HepG2 (cell line): ENCODE measurements at regions not wholly inside any gene's neighbourhood (a gene's known extent, or its start where the extent isn't known, plus 50 kb on each side); places are given as distances from the start of the nearest gene placed in this dataset.

Experiments used
- ATAC-seq: fragments of 200-7000 bp; cut with Tn5 transposase; 3 replicates; pipeline ENCODE4 v1.9.1; 2020; ENCODE audit warnings: mild to moderate bottlenecking, moderate library complexity
- BruUV-seq: library from RNA; stranded (reverse); fragments of 400-500 nt; replicated peaks from 2 replicates; lab custom pipeline; 2021; lab: Mats Ljungman, UMichigan
- CTCF ChIA-PET: fragments of 300-600 bp; formaldehyde crosslinking; extraction: SDS; loops from one replicate; lab custom pipeline; 2021; ENCODE audit warnings: low total read pairs, inconsistent platforms, low intra/inter-chr PET ratio; lab: Yijun Ruan, JAX
- POLR2A ChIA-PET: fragments of 350-600 bp; sonication (Branson Sonifier 250); formaldehyde crosslinking; loops from one replicate; lab custom pipeline; 2020; ENCODE audit warnings: antibody characterized with exemption, inconsistent platforms; lab: Yijun Ruan, JAX
- DNase-seq: peaks from one replicate; pipeline ENCODE4 v3.0.0-alpha.2; 2015; ENCODE audit warnings: low spot score
- FAIRE-seq: peaks from 3 replicates; lab custom pipeline; 2011; peaks lifted over from hg19 to GRCh38; lab: Jason Lieb, UNC
- H2AFZ ChIP-seq: one replicate; pipeline ENCODE4 v1.6.1; 2011; ENCODE audit warnings: low read length, inconsistent platforms
- H3K27ac ChIP-seq: fragments of 300-600 bp; 3 replicates; pipeline ENCODE4 v1.8.0; 2011; ENCODE audit warnings: mixed run types, mild to moderate bottlenecking, mixed read lengths, low read length, inconsistent platforms; ENCODE audit not compliant: insufficient read depth; ENCODE audit errors: extremely low read length
- H3K27me3 ChIP-seq, 2 experiments: fragments of 200-600 bp in 1 of 2; 2 replicates in 1 of 2; 3 replicates in 1 of 2; pipeline versions ENCODE4 v1.6.0 to v1.8.0; 2011; ENCODE audit warnings: low read length in 2 of 2, mild to moderate bottlenecking in 2 of 2, moderate library complexity in 2 of 2, inconsistent platforms in 1 of 2; ENCODE audit not compliant: insufficient read depth in 2 of 2, control insufficient read depth in 1 of 2
- H3K36me3 ChIP-seq, 2 experiments: fragments of 200-600 bp in 1 of 2; replicated peaks in 1 of 2; 2 replicates in 1 of 2; 3 replicates in 1 of 2; pipeline versions ENCODE4 v1.5.1 to v1.8.0; 2011; ENCODE audit warnings: low read length in 2 of 2, inconsistent platforms in 1 of 2; ENCODE audit not compliant: insufficient read depth in 2 of 2, control insufficient read depth in 1 of 2
- H3K4me1 ChIP-seq: 2 replicates; pipeline ENCODE4 v1.5.1; 2012; ENCODE audit warnings: low read length, inconsistent platforms; ENCODE audit not compliant: insufficient read depth
- H3K4me2 ChIP-seq: 2 replicates; pipeline ENCODE4 v1.6.0; 2011; ENCODE audit warnings: low read depth, low read length, inconsistent platforms
- H3K4me3 ChIP-seq, 3 experiments: fragments of 200-600 bp in 1 of 3; sonication (generic), shearing (Covaris generic) in 1 of 3; replicated peaks in 1 of 3; 2 replicates each; pipeline ENCODE4 v1.5.1; 2011 to 2016; ENCODE audit warnings: low read length in 3 of 3, inconsistent platforms in 2 of 3, low read depth in 2 of 3, mild to moderate bottlenecking in 2 of 3, control low read depth in 1 of 3, mixed read lengths in 1 of 3; ENCODE audit not compliant: insufficient read depth in 1 of 3
- H3K79me2 ChIP-seq: one replicate; pipeline ENCODE4 v1.6.1; 2011; ENCODE audit warnings: low read length, inconsistent platforms; ENCODE audit not compliant: insufficient read depth
- H3K9ac ChIP-seq: 2 replicates; pipeline ENCODE4 v1.6.0; 2011; ENCODE audit warnings: mild to moderate bottlenecking, low read depth, low read length, inconsistent platforms; ENCODE audit not compliant: insufficient read depth
- H3K9me3 ChIP-seq: 2 replicates; pipeline ENCODE4 v1.5.1; 2012; ENCODE audit warnings: mild to moderate bottlenecking, low read length
- H4K20me1 ChIP-seq: 2 replicates; pipeline ENCODE4 v1.6.0; 2011; ENCODE audit warnings: inconsistent platforms, mild to moderate bottlenecking, low read length, moderate library complexity; ENCODE audit not compliant: insufficient read depth
- CBX5 ChIP-seq: sonication (generic); formaldehyde crosslinking; IDR thresholded peaks from 2 replicates; pipeline ENCODE4 v1.4.0; 2020; ENCODE audit warnings: missing genetic modification reagents, borderline replicate concordance
- CENPX ChIP-seq: sonication (generic); formaldehyde crosslinking; IDR thresholded peaks from 2 replicates; pipeline ENCODE4 v1.9.0; 2021; ENCODE audit warnings: mild to moderate bottlenecking, missing genetic modification reagents, moderate library complexity
- ESRRA ChIP-seq: sonication (generic); formaldehyde crosslinking; IDR thresholded peaks from 2 replicates; pipeline ENCODE4 v1.5.1; 2020; ENCODE audit warnings: mild to moderate bottlenecking, low read depth, missing genetic modification reagents
- FOXP1 ChIP-seq, 2 experiments: fragments of 450-650 bp in 1 of 2; IDR thresholded peaks; 2 replicates each; pipeline ENCODE4 v1.6.1; 2017 to 2018; ENCODE audit warnings: antibody characterized with exemption in 1 of 2
- HNRNPLL ChIP-seq: fragments of 200-400 bp; formaldehyde crosslinking; IDR thresholded peaks from 2 replicates; pipeline ENCODE4 v1.6.1; 2017; ENCODE audit warnings: mild to moderate bottlenecking, low read depth, low read length; ENCODE audit not compliant: poor library complexity, severe bottlenecking
- IKZF4 ChIP-seq: sonication (generic); formaldehyde crosslinking; IDR thresholded peaks from 2 replicates; pipeline ENCODE4 v1.5.1; 2020; ENCODE audit warnings: borderline replicate concordance, mild to moderate bottlenecking, low read depth, missing genetic modification reagents; ENCODE audit errors: not compliant biosample characterization
- ISL2 ChIP-seq: sonication (generic); formaldehyde crosslinking; IDR thresholded peaks from 2 replicates; pipeline ENCODE4 v1.5.0; 2020; ENCODE audit warnings: missing genetic modification reagents
- NRL ChIP-seq: sonication (generic); formaldehyde crosslinking; IDR thresholded peaks from 2 replicates; pipeline ENCODE4 v1.5.0; 2020; ENCODE audit warnings: missing genetic modification reagents, mild to moderate bottlenecking, moderate library complexity, borderline replicate concordance
- SALL1 ChIP-seq: sonication (generic); formaldehyde crosslinking; IDR thresholded peaks from 2 replicates; pipeline ENCODE4 v1.8.0; 2022; ENCODE audit warnings: mild to moderate bottlenecking, missing genetic modification reagents
- YY1 ChIP-seq: IDR thresholded peaks from 2 replicates; pipeline ENCODE4 v1.6.1; 2011; ENCODE audit warnings: low read length, low read depth, moderate library complexity, mild to moderate bottlenecking; ENCODE audit not compliant: insufficient read depth, insufficient replicate concordance
- ZBTB44 ChIP-seq: sonication (generic); formaldehyde crosslinking; IDR thresholded peaks from 2 replicates; pipeline ENCODE4 v1.4.0; 2020; ENCODE audit warnings: missing genetic modification reagents
- ZMYM2 ChIP-seq: sonication (generic); formaldehyde crosslinking; IDR thresholded peaks from 2 replicates; pipeline ENCODE4 v1.8.0; 2022; ENCODE audit warnings: mild to moderate bottlenecking, missing genetic modification reagents
- ZNF17 ChIP-seq: sonication (generic); formaldehyde crosslinking; IDR thresholded peaks from 2 replicates; pipeline ENCODE4 v1.5.0; 2020; ENCODE audit warnings: mild to moderate bottlenecking, missing genetic modification reagents
- ZNF256 ChIP-seq: sonication (generic); formaldehyde crosslinking; conservative IDR thresholded peaks from 2 replicates; pipeline ENCODE4 v1.4.0; 2020; ENCODE audit warnings: missing genetic modification reagents
- ZNF350 ChIP-seq: sonication (generic); formaldehyde crosslinking; IDR thresholded peaks from 2 replicates; pipeline ENCODE4 v1.4.0; 2020; ENCODE audit warnings: mild to moderate bottlenecking, low read depth, missing genetic modification reagents, borderline replicate concordance
- ZNF382 ChIP-seq: sonication (generic); formaldehyde crosslinking; IDR thresholded peaks from 2 replicates; pipeline ENCODE4 v1.5.0; 2020; ENCODE audit warnings: missing genetic modification reagents, mild to moderate bottlenecking, borderline replicate concordance
- ZNF713 ChIP-seq: sonication (generic); formaldehyde crosslinking; IDR thresholded peaks from 2 replicates; pipeline ENCODE4 v1.4.0; 2020; ENCODE audit warnings: mild to moderate bottlenecking, missing genetic modification reagents
- ZNF773 ChIP-seq: sonication (generic); formaldehyde crosslinking; IDR thresholded peaks from 2 replicates; pipeline ENCODE4 v1.4.0; 2020; ENCODE audit warnings: missing genetic modification reagents, borderline replicate concordance
- ZNF781 ChIP-seq: sonication (generic); formaldehyde crosslinking; IDR thresholded peaks from 2 replicates; pipeline ENCODE4 v1.5.1; 2020; ENCODE audit warnings: borderline replicate concordance, mild to moderate bottlenecking, missing genetic modification reagents; ENCODE audit errors: not compliant biosample characterization
- ZSCAN20 ChIP-seq: sonication (generic); formaldehyde crosslinking; IDR thresholded peaks from 2 replicates; pipeline ENCODE4 v1.4.0; 2020; ENCODE audit warnings: missing genetic modification reagents, mild to moderate bottlenecking, borderline replicate concordance
- WGBS: methylation state at CpG from one replicate; pipeline ENCODE4 v1.1.6; 2017; ENCODE audit warnings: low lambda C conversion rate; 5-methylcytosine and 5-hydroxymethylcytosine counted together
- in situ Hi-C: cut with HindIII; loops from 2 replicates; pipeline ENCODE4 v1.10.0; 2017; ENCODE audit warnings: low pct_unique_long_range_greater_than_20kb; ENCODE audit not compliant: extremely low pct_ligation_motif_present
- intact Hi-C: fragments of 100-400 bp; cut with micrococcal nuclease; formaldehyde crosslinking; loops from one replicate; pipeline ENCODE4 v1.10.0; 2022; ENCODE audit not compliant: unreplicated experiment
- TF ChIP-seq, protein P1 (sequence below): sonication (generic); formaldehyde crosslinking; IDR thresholded peaks from 2 replicates; pipeline ENCODE4 v1.4.0; 2020; ENCODE audit warnings: missing genetic modification reagents

- BruUV-seq, result no TSS peak
- CTCF ChIA-PET, result no interaction called here
Measured at GRCh38 chr5:112637343-112637742, 100.3 kb upstream of the APC start.

GRCh38 chr5:112640546-112640945, 97.1 kb upstream of the APC start:
- no peak overlapping the region for H3K27ac ChIP-seq
- intact Hi-C loops, result no loop called here
- no peak for DNase-seq
- H3K27me3 ChIP-seq, result peaks cover 0 to 7% of the 10 kb centered on the region in 2 experiments; a peak in 1 of 5 replicates
- ChIA-PET POLR2A (no interaction called here), CTCF (no interaction called here)
- no peak for TF ChIP-seq ZNF382 (CRISPR knock-in tag)
- no peak for TF ChIP-seq FOXP1 (IDR thresholded peaks at IDR 0.05)
- no peak for TF ChIP-seq FOXP1 (CRISPR knock-in tag; IDR thresholded peaks at IDR 0.05)
- TF ChIP-seq NRL (CRISPR knock-in tag), result no peak
- TF ChIP-seq SALL1 (CRISPR knock-in tag), result no peak
- no peak for TF ChIP-seq CBX5 (CRISPR knock-in tag)
- TF ChIP-seq, protein P1, sequence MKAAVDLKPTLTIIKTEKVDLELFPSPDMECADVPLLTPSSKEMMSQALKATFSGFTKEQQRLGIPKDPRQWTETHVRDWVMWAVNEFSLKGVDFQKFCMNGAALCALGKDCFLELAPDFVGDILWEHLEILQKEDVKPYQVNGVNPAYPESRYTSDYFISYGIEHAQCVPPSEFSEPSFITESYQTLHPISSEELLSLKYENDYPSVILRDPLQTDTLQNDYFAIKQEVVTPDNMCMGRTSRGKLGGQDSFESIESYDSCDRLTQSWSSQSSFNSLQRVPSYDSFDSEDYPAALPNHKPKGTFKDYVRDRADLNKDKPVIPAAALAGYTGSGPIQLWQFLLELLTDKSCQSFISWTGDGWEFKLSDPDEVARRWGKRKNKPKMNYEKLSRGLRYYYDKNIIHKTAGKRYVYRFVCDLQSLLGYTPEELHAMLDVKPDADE (CRISPR knock-in tag), result no peak
- no peak for TF ChIP-seq CENPX (CRISPR knock-in tag)
- no peak for TF ChIP-seq ISL2 (CRISPR knock-in tag)
- no peak for TF ChIP-seq ZBTB44 (CRISPR knock-in tag)
- no peak for TF ChIP-seq ZNF350 (CRISPR knock-in tag)
- no peak for TF ChIP-seq ZMYM2 (CRISPR knock-in tag)
- no peak for TF ChIP-seq ZNF773 (CRISPR knock-in tag)
- TF ChIP-seq ZSCAN20, result no peak
- TF ChIP-seq IKZF4, result no peak
- no TSS peak for BruUV-seq
- no peak overlapping the region for H2AFZ ChIP-seq
- no peaks in the 10 kb centered on the region for H3K9me3 ChIP-seq
- no peak overlapping the region for H3K4me2 ChIP-seq
- no peaks in the 10 kb centered on the region for H3K79me2 ChIP-seq
- no peak for ATAC-seq
- in situ Hi-C loops, result no loop called here
- no peaks in the 10 kb centered on the region for H3K4me1 ChIP-seq
- FAIRE-seq, result no peak
- 0% methylated on average over 1 of the region's 1 CpG for WGBS
- H4K20me1 ChIP-seq, result no peaks in the 10 kb centered on the region
- H3K9ac ChIP-seq, result no peak overlapping the region
- no peak overlapping the region for H3K4me3 ChIP-seq
- no peaks in the 10 kb centered on the region for H3K36me3 ChIP-seq

More at GRCh38 chr5:112637343-112637742, 100.3 kb upstream of the APC start:
- Histone ChIP-seq H3K79me2 (no peaks in the 10 kb centered on the region), H4K20me1 (no peaks in the 10 kb centered on the region), H3K27ac (no peak overlapping the region), H3K9ac (no peak overlapping the region), H2AFZ (no peak overlapping the region), H3K27me3 (peaks cover 0 to 7% of the 10 kb centered on the region in 2 experiments; a peak in 1 of 5 replicates), H3K9me3 (no peaks in the 10 kb centered on the region), H3K4me2 (no peak overlapping the region), H3K36me3 (no peaks in the 10 kb centered on the region)
- FAIRE-seq, result no peak
- POLR2A ChIA-PET, result no interaction called here
- in situ Hi-C loops, result no loop called here
- no peak for ATAC-seq
- TF ChIP-seq HNRNPLL (no peak), YY1 (no peak), ZNF17 (CRISPR knock-in tag) (no peak), ZNF713 (CRISPR knock-in tag) (no peak), ZNF781 (CRISPR knock-in tag) (no peak), ESRRA (CRISPR knock-in tag) (no peak), ZNF256 (CRISPR knock-in tag) (no peak)
- TF ChIP-seq, all 625 proteins: peak for 0
- Histone ChIP-seq H3K4me3 (no peak overlapping the region), H3K4me1 (no peaks in the 10 kb centered on the region)
- intact Hi-C loops, result no loop called here
- no peak for DNase-seq
